Breast epithelium (tissue), 4 donors: ENCODE measurements at regions not wholly inside any gene's neighbourhood (a gene's known extent, or its start where the extent isn't known, plus 50 kb on each side); places are given as distances from the start of the nearest gene placed in this dataset.

Experiments used
- DNase-seq, 2 donors: peaks; one replicate each; pipeline ENCODE4 v3.0.0-alpha.2; 2019; ENCODE audit warnings: low spot score in 2 of 2
- H3K27ac ChIP-seq, 2 donors: fragments of 200-600 bp; sonication (generic) in 1 of 2; one replicate each; pipeline ENCODE4 v1.5.1; 2016 to 2019; ENCODE audit warnings: mild to moderate bottlenecking in 1 of 2
- H3K27me3 ChIP-seq, 2 donors: fragments of 200-600 bp; sonication (generic) in 1 of 2; one replicate each; pipeline versions ENCODE4 v1.5.1 to v1.6.0; 2017 to 2019; ENCODE audit warnings: control low read depth in 1 of 2, mild to moderate bottlenecking in 1 of 2
- H3K36me3 ChIP-seq: fragments of 200-600 bp; one replicate; pipeline ENCODE4 v1.5.1; 2019
- H3K4me1 ChIP-seq, 2 donors: fragments of 200-600 bp; sonication (generic); one replicate each; pipeline ENCODE4 v1.5.1; 2016 to 2019; ENCODE audit warnings: control low read depth in 1 of 2
- H3K4me3 ChIP-seq, 3 donors: fragments of 200-600 bp; sonication (generic); 1 replicate in 2 of 3; 2 replicates in 1 of 3; pipeline ENCODE4 v1.5.1; 2016 to 2019; ENCODE audit warnings: mild to moderate bottlenecking in 3 of 3, moderate library complexity in 2 of 3
- H3K9me3 ChIP-seq, 2 donors: fragments of 200-600 bp; sonication (generic) in 1 of 2; one replicate each; pipeline ENCODE4 v1.5.1; 2016 to 2019; ENCODE audit warnings: control low read depth in 1 of 2
- POLR2A ChIP-seq: fragments of 450-650 bp; IDR thresholded peaks from one replicate; pipeline ENCODE4 v1.6.1; 2016; ENCODE audit warnings: antibody characterized with exemption, mild to moderate bottlenecking, moderate library complexity
- POLR2AphosphoS5 ChIP-seq, 3 donors: sonication (generic); formaldehyde crosslinking; IDR thresholded peaks; one replicate each; pipeline ENCODE4 v1.6.1; 2017; ENCODE audit warnings: antibody characterized with exemption in 3 of 3
- intact Hi-C: fragments of 100-400 bp; cut with DNase I; formaldehyde crosslinking; loops from one replicate; pipeline ENCODE4 v1.15.1; 2023; ENCODE audit warnings: low total_unique reads
- TF ChIP-seq, protein P1 (sequence below), 3 donors: fragments of 450-650 bp; IDR thresholded peaks; one replicate each; pipeline ENCODE4 v1.5.1; 2016 to 2017; ENCODE audit warnings: antibody characterized with exemption in 3 of 3, mild to moderate bottlenecking in 3 of 3, moderate library complexity in 3 of 3

DNA sequence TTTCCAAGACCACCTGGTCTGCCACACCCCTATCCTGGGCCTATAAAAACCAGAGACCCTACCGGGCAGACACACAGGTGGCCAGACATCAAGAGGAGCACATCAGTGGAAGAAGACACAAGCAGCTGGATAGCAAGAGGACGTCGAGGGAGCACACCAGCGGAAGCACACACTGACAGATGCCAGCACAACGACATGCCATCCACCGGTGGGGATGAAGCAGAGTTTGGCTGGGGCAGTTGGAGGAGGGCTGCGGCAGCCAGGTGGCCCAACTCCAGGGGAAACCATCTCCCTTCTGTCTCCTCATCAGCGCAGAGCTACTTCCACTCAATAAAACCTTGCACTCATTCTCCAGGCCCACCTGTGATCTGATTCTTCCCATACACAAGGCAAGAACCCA lies 200.6 kb downstream of the PCDH17 start:
- Histone ChIP-seq H3K27me3 (no peaks in the 10 kb centered on the region), H3K36me3 (no peaks in the 10 kb centered on the region), H3K27ac (no peak overlapping the region), H3K9me3 (no peaks in the 10 kb centered on the region), H3K4me3 (no peak overlapping the region), H3K4me1 (no peaks in the 10 kb centered on the region)
- DNase-seq = no peak
- TF ChIP-seq, protein P1, sequence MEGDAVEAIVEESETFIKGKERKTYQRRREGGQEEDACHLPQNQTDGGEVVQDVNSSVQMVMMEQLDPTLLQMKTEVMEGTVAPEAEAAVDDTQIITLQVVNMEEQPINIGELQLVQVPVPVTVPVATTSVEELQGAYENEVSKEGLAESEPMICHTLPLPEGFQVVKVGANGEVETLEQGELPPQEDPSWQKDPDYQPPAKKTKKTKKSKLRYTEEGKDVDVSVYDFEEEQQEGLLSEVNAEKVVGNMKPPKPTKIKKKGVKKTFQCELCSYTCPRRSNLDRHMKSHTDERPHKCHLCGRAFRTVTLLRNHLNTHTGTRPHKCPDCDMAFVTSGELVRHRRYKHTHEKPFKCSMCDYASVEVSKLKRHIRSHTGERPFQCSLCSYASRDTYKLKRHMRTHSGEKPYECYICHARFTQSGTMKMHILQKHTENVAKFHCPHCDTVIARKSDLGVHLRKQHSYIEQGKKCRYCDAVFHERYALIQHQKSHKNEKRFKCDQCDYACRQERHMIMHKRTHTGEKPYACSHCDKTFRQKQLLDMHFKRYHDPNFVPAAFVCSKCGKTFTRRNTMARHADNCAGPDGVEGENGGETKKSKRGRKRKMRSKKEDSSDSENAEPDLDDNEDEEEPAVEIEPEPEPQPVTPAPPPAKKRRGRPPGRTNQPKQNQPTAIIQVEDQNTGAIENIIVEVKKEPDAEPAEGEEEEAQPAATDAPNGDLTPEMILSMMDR (IDR thresholded peaks at IDR 0.05) = no peak
- TF ChIP-seq POLR2A (no peak), POLR2AphosphoS5 (IDR thresholded peaks at IDR 0.05) (no peak)
- intact Hi-C loops = no loop called here

DNA sequence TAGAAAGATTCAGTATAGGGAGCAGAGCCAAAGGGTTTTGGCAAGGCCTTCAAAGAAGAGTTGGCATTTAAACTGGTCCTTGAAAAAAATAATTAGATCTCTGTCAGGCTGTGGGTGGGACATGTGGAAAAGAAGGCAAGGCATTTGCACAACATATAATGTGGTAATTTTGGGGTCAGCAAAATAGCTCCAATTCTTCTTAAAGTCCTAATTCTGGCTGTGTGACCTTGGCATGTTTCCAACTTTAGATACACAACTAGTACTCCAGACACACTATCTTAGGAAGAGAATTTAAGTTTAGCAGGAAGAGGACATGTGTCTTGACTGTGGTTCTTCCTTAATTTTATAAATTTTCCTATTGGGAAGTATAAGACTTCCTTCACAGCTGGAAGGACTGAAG lies 206.3 kb downstream of the PCDH17 start:
- DNase-seq = no peak
- no peaks in the 10 kb centered on the region for H3K27me3 ChIP-seq
- intact Hi-C loops = no loop called here
- H3K27ac ChIP-seq = no peak overlapping the region
- H3K9me3 ChIP-seq = no peaks in the 10 kb centered on the region
- no peak overlapping the region for H3K4me3 ChIP-seq
- H3K4me1 ChIP-seq = no peaks in the 10 kb centered on the region
- TF ChIP-seq POLR2A (no peak), POLR2AphosphoS5 (IDR thresholded peaks at IDR 0.05) (no peak)
- TF ChIP-seq, protein P1 (IDR thresholded peaks at IDR 0.05) = no peak
- H3K36me3 ChIP-seq = no peaks in the 10 kb centered on the region

DNA sequence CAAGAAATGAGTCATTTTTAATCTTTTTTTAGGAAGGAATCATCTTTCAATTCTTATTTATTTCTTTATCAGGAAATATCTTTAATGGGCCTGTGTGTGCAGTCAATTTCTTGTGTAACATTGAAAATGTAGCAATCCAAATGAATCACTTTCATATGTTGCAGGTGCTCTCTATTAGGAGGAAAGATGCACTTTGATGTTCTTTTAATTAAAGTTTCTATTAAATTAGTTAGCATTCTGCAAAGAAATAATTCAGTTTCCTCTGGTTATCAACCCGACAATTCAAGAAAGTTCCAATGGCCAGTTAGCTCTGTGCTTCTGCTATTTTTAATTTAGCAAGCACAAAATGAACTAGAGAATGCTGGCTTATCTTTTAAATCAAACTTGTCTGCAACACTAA lies 212.0 kb downstream of the PCDH17 start:
- DNase-seq = no peak
- Histone ChIP-seq H3K27ac (no peak overlapping the region), H3K4me1 (no peaks in the 10 kb centered on the region), H3K9me3 (peaks cover 16 to 21% of the 10 kb centered on the region in 2 donors), H3K4me3 (no peak overlapping the region), H3K36me3 (no peaks in the 10 kb centered on the region), H3K27me3 (no peaks in the 10 kb centered on the region)
- intact Hi-C loops = no loop called here
- no peak for TF ChIP-seq POLR2A
- no peak for TF ChIP-seq POLR2AphosphoS5 (IDR thresholded peaks at IDR 0.05)
- TF ChIP-seq, protein P1 (IDR thresholded peaks at IDR 0.05) = no peak

DNA sequence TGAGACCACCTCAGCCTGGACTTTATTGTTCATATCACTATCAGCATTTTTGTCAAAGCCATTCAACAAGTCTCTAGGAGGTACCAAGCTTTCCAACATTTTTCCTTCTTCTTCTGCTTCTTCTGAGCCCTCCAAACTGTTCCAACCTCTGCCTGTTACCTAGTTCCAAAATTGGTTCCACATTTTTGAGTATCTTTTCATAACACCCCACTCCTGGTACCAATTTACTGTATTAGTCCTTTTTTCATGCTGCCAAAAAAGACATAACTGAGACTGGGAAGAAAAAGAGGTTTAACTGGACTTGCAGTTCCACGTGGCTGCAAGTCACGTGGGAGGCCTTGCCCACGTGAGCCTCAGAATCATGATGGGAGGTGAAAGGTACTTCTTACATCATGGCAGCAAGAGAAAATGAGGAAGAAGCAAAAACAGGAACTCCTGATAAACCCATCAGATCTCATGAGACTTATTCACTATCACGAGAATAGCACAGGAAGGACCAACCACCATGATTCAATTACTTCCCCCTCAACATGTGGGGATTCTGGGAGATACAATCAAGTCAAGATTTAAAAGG lies 215.1 kb downstream of the PCDH17 start:
- Histone ChIP-seq H3K4me1 (no peaks in the 10 kb centered on the region), H3K4me3 (no peak overlapping the region), H3K36me3 (no peaks in the 10 kb centered on the region), H3K27ac (no peak overlapping the region), H3K9me3 (peaks cover 16 to 21% of the 10 kb centered on the region in 2 donors), H3K27me3 (no peaks in the 10 kb centered on the region)
- no peak for TF ChIP-seq POLR2AphosphoS5 (IDR thresholded peaks at IDR 0.05)
- TF ChIP-seq, protein P1 (IDR thresholded peaks at IDR 0.05) = no peak
- TF ChIP-seq POLR2A = no peak
- no peak for DNase-seq
- intact Hi-C loops = no loop called here

DNA sequence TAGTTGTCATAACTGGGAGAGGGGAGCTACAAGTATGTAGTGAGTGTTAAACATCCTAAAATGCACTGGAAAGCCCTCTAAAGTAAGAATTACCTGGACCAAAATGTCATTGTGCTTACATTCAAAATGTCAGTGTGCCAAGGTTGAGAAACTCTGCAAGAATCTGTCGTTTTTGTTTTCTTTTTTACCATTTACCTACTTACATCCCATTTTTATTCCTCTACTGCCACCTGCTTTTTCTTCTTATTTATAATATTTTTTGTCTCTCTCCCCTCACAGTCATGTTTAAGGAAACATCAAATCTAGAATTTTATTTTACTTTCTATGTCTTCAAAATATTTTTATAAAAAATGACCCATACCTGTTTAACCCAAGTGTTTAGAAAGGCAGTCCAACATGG lies 226.4 kb downstream of the PCDH17 start:
- Histone ChIP-seq H3K27ac (no peak overlapping the region), H3K4me3 (no peak overlapping the region), H3K4me1 (no peaks in the 10 kb centered on the region), H3K27me3 (no peaks in the 10 kb centered on the region), H3K9me3 (no peaks in the 10 kb centered on the region), H3K36me3 (no peaks in the 10 kb centered on the region)
- no peak for DNase-seq
- intact Hi-C loops = no loop called here
- TF ChIP-seq POLR2A (no peak), POLR2AphosphoS5 (IDR thresholded peaks at IDR 0.05) (no peak)
- TF ChIP-seq, protein P1 (IDR thresholded peaks at IDR 0.05) = no peak
